IMR-90 (cell line): ENCODE measurements at regions not wholly inside any gene's neighbourhood (a gene's known extent, or its start where the extent isn't known, plus 50 kb on each side); places are given as distances from the start of the nearest gene placed in this dataset.

Source experiments
- ATAC-seq: fragments of 200-7000 bp; cut with Tn5 transposase; 2 replicates; pipeline ENCODE4 v1.9.1; 2020; ENCODE audit warnings: low read depth, mild to moderate bottlenecking, moderate library complexity
- BruUV-seq: library from RNA; stranded (reverse); fragments of 400-500 nt; replicated peaks from 2 replicates; lab custom pipeline; 2021; lab: Mats Ljungman, UMichigan
- CTCF ChIA-PET: fragments of 300-600 bp; formaldehyde crosslinking; extraction: SDS; loops from one replicate; lab custom pipeline; 2021; ENCODE audit warnings: antibody characterized with exemption; lab: Yijun Ruan, JAX
- POLR2A ChIA-PET: fragments of 300-600 bp; sonication (Branson Sonifier 250); formaldehyde crosslinking; loops from one replicate; lab custom pipeline; 2022; ENCODE audit warnings: antibody characterized with exemption; ENCODE audit not compliant: unreplicated experiment; lab: Charles Lee
- DNase-seq: peaks from one replicate; pipeline ENCODE4 v3.0.0; 2013
- H2AFZ ChIP-seq: replicated peaks from 2 replicates; pipeline ENCODE3; 2013; ENCODE audit warnings: low read length, mild to moderate bottlenecking; ENCODE audit not compliant: poor library complexity
- H2AK5ac ChIP-seq: 2 replicates; pipeline ENCODE4 v1.6.1; 2013; ENCODE audit warnings: low read depth, low read length, inconsistent platforms
- H2AK9ac ChIP-seq: replicated peaks from 2 replicates; pipeline ENCODE3; 2013; ENCODE audit warnings: mild to moderate bottlenecking, low read depth, low read length, moderate library complexity; ENCODE audit not compliant: poor library complexity
- H2BK120ac ChIP-seq: 2 replicates; pipeline ENCODE4 v1.6.1; 2013; ENCODE audit warnings: low read depth, low read length, inconsistent platforms
- H2BK15ac ChIP-seq: 3 replicates; pipeline ENCODE4 v1.6.1; 2013; ENCODE audit warnings: low read depth, low read length, inconsistent platforms
- H2BK20ac ChIP-seq: 2 replicates; pipeline ENCODE4 v1.6.1; 2013; ENCODE audit warnings: low read depth, mild to moderate bottlenecking, inconsistent platforms, low read length, moderate library complexity
- H2BK5ac ChIP-seq: 2 replicates; pipeline ENCODE4 v1.6.1; 2013; ENCODE audit warnings: mild to moderate bottlenecking, low read depth, low read length, inconsistent platforms; ENCODE audit not compliant: poor library complexity, severe bottlenecking
- H3K14ac ChIP-seq: replicated peaks from 2 replicates; pipeline ENCODE4 v1.6.1; 2013; ENCODE audit warnings: low read depth, low read length, inconsistent platforms
- H3K18ac ChIP-seq: 2 replicates; pipeline ENCODE4 v1.6.1; 2013; ENCODE audit warnings: low read depth, low read length, control low read depth
- H3K23ac ChIP-seq: 2 replicates; pipeline ENCODE4 v1.6.1; 2013; ENCODE audit warnings: low read depth, low read length, inconsistent platforms
- H3K27ac ChIP-seq: 2 replicates; pipeline ENCODE4 v1.5.1; 2013; ENCODE audit warnings: mild to moderate bottlenecking, control low read depth, low read length; ENCODE audit not compliant: insufficient read depth
- H3K27me3 ChIP-seq: 2 replicates; pipeline ENCODE4 v1.6.1; 2013; ENCODE audit warnings: low read length; ENCODE audit not compliant: control insufficient read depth, insufficient read depth
- H3K36me3 ChIP-seq: 2 replicates; pipeline ENCODE4 v1.6.1; 2013; ENCODE audit warnings: low read length, mixed read lengths; ENCODE audit not compliant: control insufficient read depth, insufficient read depth
- H3K4ac ChIP-seq: 2 replicates; pipeline ENCODE4 v1.6.1; 2013; ENCODE audit warnings: low read depth, low read length, inconsistent platforms
- H3K4me1 ChIP-seq: 2 replicates; pipeline ENCODE4 v1.6.1; 2013; ENCODE audit warnings: low read length, mixed read lengths; ENCODE audit not compliant: control insufficient read depth, insufficient read depth
- H3K4me2 ChIP-seq: 2 replicates; pipeline ENCODE4 v1.6.1; 2013; ENCODE audit warnings: low read depth, mild to moderate bottlenecking, control low read depth, low read length, moderate library complexity
- H3K4me3 ChIP-seq: 2 replicates; pipeline ENCODE4 v1.5.1; 2013; ENCODE audit warnings: low read depth, mild to moderate bottlenecking, control low read depth, low read length, moderate library complexity; ENCODE audit not compliant: insufficient read depth
- H3K56ac ChIP-seq: 2 replicates; pipeline ENCODE4 v1.6.1; 2013; ENCODE audit warnings: low read length, inconsistent platforms; ENCODE audit not compliant: insufficient read depth; ENCODE audit errors: extremely low read depth
- H3K79me1 ChIP-seq, 2 experiments: 2 replicates each; pipeline ENCODE4 v1.6.1; 2013; ENCODE audit warnings: low read length in 2 of 2, inconsistent platforms in 1 of 2, low read depth in 1 of 2
- H3K9ac ChIP-seq: 2 replicates; pipeline ENCODE4 v1.6.1; 2013; ENCODE audit warnings: low read depth, low read length, control low read depth
- H3K9me1 ChIP-seq: 2 replicates; pipeline ENCODE4 v1.6.1; 2013; ENCODE audit warnings: low read length, inconsistent platforms; ENCODE audit not compliant: insufficient read depth
- H3K9me3 ChIP-seq: 2 replicates; pipeline ENCODE4 v1.6.1; 2013; ENCODE audit warnings: low read length; ENCODE audit not compliant: control insufficient read depth, insufficient read depth
- H4K20me1 ChIP-seq: 2 replicates; pipeline ENCODE4 v1.6.1; 2013; ENCODE audit warnings: low read length, inconsistent platforms; ENCODE audit not compliant: insufficient read depth
- H4K5ac ChIP-seq: 2 replicates; pipeline ENCODE4 v1.6.1; 2013; ENCODE audit warnings: mild to moderate bottlenecking, low read depth, low read length, control low read depth
- H4K8ac ChIP-seq, 2 experiments: 2 replicates each; pipeline ENCODE4 v1.6.1; 2013; ENCODE audit warnings: low read depth in 2 of 2, low read length in 2 of 2, control low read depth in 1 of 2, inconsistent platforms in 1 of 2
- H4K91ac ChIP-seq: 2 replicates; pipeline ENCODE4 v1.6.1; 2013; ENCODE audit warnings: low read depth, low read length, inconsistent platforms; ENCODE audit not compliant: insufficient read depth
- CEBPB ChIP-seq: IDR thresholded peaks from 2 replicates; pipeline ENCODE4 v1.6.1; 2012; ENCODE audit warnings: low read depth, low read length, improper control_type of control experiment
- CHD1 ChIP-seq: IDR thresholded peaks from 2 replicates; pipeline ENCODE4 v1.6.1; 2012; ENCODE audit warnings: low read depth, low read length, improper control_type of control experiment
- FOS ChIP-seq: fragments of 150-350 bp; IDR thresholded peaks from 2 replicates; pipeline ENCODE4 v1.6.1; 2016; ENCODE audit warnings: low read depth, low read length
- MAZ ChIP-seq: IDR thresholded peaks from 2 replicates; pipeline ENCODE4 v1.6.1; 2012; ENCODE audit warnings: low read depth, mild to moderate bottlenecking, low read length, improper control_type of control experiment, moderate library complexity, borderline replicate concordance
- MXI1 ChIP-seq: IDR thresholded peaks from 2 replicates; pipeline ENCODE4 v1.6.1; 2012; ENCODE audit warnings: low read depth, mild to moderate bottlenecking, low read length, moderate library complexity, borderline replicate concordance
- NFE2L2 ChIP-seq: fragments of 150-350 bp; IDR thresholded peaks from 2 replicates; pipeline ENCODE4 v1.6.1; 2016; ENCODE audit warnings: low read depth, mild to moderate bottlenecking, low read length
- POLR2A ChIP-seq: IDR thresholded peaks from 2 replicates; pipeline ENCODE4 v1.6.1; 2012; ENCODE audit warnings: mild to moderate bottlenecking, low read depth, low read length
- RAD21 ChIP-seq: IDR thresholded peaks from 2 replicates; pipeline ENCODE4 v1.6.1; 2012; ENCODE audit warnings: low read length, improper control_type of control experiment
- RCOR1 ChIP-seq: IDR thresholded peaks from 2 replicates; pipeline ENCODE4 v1.6.1; 2012; ENCODE audit warnings: mild to moderate bottlenecking, low read length, improper control_type of control experiment; ENCODE audit not compliant: insufficient replicate concordance
- RFX5 ChIP-seq: IDR thresholded peaks from 2 replicates; pipeline ENCODE4 v1.8.0; 2012; ENCODE audit warnings: low read depth, mild to moderate bottlenecking, low read length, moderate library complexity
- WGBS, 2 experiments: methylation state at CpG; one replicate each; pipeline versions ENCODE4 v1.1.5 to v1.1.7; 2013; ENCODE audit warnings: missing lambda C conversion rate in 2 of 2; ENCODE audit not compliant: insufficient read length in 1 of 2; ENCODE audit errors: extremely low coverage in 2 of 2; 5-methylcytosine and 5-hydroxymethylcytosine counted together
- dilution Hi-C: fragments of 300-500 bp; cut with HindIII; formaldehyde crosslinking; loops from one replicate; pipeline ENCODE4 v1.14.3; 2018; ENCODE audit warnings: low sequenced_read_pairs; ENCODE audit not compliant: unreplicated experiment
- in situ Hi-C: fragments of 300-500 bp; cut with MboI; formaldehyde crosslinking; loops from 3 replicates; pipeline ENCODE4 v1.14.3; 2019; ENCODE audit warnings: low sequenced_read_pairs, inconsistent platforms, mixed read lengths
- intact Hi-C: fragments of 100-400 bp; cut with micrococcal nuclease; formaldehyde crosslinking; loops from 2 replicates; pipeline ENCODE4 v1.10.0; 2022
- TF ChIP-seq, protein P1 (sequence below): fragments of 150-350 bp; IDR thresholded peaks from 2 replicates; pipeline ENCODE4 v1.6.1; 2017; ENCODE audit warnings: mild to moderate bottlenecking, antibody characterized with exemption, low read length, low read depth
- TF ChIP-seq, protein P2 (sequence below): conservative IDR thresholded peaks from 2 replicates; pipeline ENCODE4 v1.5.1; 2012; ENCODE audit warnings: mild to moderate bottlenecking, low read depth, low read length, improper control_type of control experiment
- TF ChIP-seq, protein P3 (sequence below): fragments of 150-350 bp; IDR thresholded peaks from 2 replicates; pipeline ENCODE4 v1.6.1; 2016; ENCODE audit warnings: low read depth, mild to moderate bottlenecking, low read length, moderate library complexity, borderline replicate concordance

DNA sequence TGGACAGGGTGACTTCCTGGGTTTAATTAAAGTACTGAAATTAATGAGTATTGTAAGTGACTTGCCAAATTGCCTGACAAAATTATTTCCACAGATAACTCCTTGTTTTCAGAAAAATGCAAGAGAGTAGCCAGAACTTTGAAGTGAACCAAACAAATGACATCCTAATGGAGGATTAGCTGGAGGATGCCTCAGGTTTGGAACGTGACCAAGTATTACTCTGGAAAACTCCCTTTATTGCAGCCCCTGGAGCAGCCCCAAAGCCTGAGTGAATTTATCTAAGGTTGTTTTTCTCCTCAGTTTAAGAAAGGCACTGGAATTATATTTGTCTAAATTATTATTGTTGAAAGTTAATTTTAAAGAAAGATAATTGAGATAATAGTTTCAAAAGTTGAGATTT, 343.6 kb upstream of the MTNR1B start:
- H4K20me1 ChIP-seq, result no peaks in the 10 kb centered on the region
- H3K27ac ChIP-seq, result no peak overlapping the region
- CTCF ChIA-PET, result no interaction called here
- H3K56ac ChIP-seq, result no peak overlapping the region
- no CpG with 5 or more reads among the region's 1 CpG for WGBS, 2 experiments
- no peak overlapping the region for H3K23ac ChIP-seq
- no peak overlapping the region for H4K5ac ChIP-seq
- ATAC-seq, result no peak
- no peak overlapping the region for H3K4ac ChIP-seq
- no peak overlapping the region for H3K4me2 ChIP-seq
- no peak overlapping the region for H2BK120ac ChIP-seq
- H2BK20ac ChIP-seq, result no peak overlapping the region
- TF ChIP-seq, protein P1, sequence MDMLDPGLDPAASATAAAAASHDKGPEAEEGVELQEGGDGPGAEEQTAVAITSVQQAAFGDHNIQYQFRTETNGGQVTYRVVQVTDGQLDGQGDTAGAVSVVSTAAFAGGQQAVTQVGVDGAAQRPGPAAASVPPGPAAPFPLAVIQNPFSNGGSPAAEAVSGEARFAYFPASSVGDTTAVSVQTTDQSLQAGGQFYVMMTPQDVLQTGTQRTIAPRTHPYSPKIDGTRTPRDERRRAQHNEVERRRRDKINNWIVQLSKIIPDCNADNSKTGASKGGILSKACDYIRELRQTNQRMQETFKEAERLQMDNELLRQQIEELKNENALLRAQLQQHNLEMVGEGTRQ, result no peak
- no peak for TF ChIP-seq NFE2L2
- TF ChIP-seq, protein P2, sequence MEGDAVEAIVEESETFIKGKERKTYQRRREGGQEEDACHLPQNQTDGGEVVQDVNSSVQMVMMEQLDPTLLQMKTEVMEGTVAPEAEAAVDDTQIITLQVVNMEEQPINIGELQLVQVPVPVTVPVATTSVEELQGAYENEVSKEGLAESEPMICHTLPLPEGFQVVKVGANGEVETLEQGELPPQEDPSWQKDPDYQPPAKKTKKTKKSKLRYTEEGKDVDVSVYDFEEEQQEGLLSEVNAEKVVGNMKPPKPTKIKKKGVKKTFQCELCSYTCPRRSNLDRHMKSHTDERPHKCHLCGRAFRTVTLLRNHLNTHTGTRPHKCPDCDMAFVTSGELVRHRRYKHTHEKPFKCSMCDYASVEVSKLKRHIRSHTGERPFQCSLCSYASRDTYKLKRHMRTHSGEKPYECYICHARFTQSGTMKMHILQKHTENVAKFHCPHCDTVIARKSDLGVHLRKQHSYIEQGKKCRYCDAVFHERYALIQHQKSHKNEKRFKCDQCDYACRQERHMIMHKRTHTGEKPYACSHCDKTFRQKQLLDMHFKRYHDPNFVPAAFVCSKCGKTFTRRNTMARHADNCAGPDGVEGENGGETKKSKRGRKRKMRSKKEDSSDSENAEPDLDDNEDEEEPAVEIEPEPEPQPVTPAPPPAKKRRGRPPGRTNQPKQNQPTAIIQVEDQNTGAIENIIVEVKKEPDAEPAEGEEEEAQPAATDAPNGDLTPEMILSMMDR, result no peak
- TF ChIP-seq RCOR1, result no peak
- TF ChIP-seq MXI1, result no peak
- TF ChIP-seq FOS, result no peak
- TF ChIP-seq, protein P3, sequence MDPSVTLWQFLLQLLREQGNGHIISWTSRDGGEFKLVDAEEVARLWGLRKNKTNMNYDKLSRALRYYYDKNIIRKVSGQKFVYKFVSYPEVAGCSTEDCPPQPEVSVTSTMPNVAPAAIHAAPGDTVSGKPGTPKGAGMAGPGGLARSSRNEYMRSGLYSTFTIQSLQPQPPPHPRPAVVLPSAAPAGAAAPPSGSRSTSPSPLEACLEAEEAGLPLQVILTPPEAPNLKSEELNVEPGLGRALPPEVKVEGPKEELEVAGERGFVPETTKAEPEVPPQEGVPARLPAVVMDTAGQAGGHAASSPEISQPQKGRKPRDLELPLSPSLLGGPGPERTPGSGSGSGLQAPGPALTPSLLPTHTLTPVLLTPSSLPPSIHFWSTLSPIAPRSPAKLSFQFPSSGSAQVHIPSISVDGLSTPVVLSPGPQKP, result no peak
- no peak for TF ChIP-seq CEBPB
- TF ChIP-seq MAZ, result no peak
- no peak for TF ChIP-seq POLR2A
- TF ChIP-seq RFX5, result no peak
- no peak for TF ChIP-seq CHD1
- no peak for TF ChIP-seq RAD21
- H3K9me1 ChIP-seq, result no peaks in the 10 kb centered on the region
- in situ Hi-C loops (no loop called here), intact Hi-C loops (no loop called here), dilution Hi-C loops (no loop called here)
- H2AK5ac ChIP-seq, result no peak overlapping the region
- no peaks in the 10 kb centered on the region for H3K36me3 ChIP-seq
- no peak overlapping the region for H2AK9ac ChIP-seq
- no peaks in the 10 kb centered on the region for H3K4me1 ChIP-seq
- no peak overlapping the region for H4K8ac ChIP-seq
- H4K91ac ChIP-seq, result no peak overlapping the region
- BruUV-seq, result no TSS peak
- H2AFZ ChIP-seq, result no peak overlapping the region
- no peak overlapping the region for H3K9ac ChIP-seq
- no peaks in the 10 kb centered on the region for H3K27me3 ChIP-seq
- no peak overlapping the region for H3K14ac ChIP-seq
- POLR2A ChIA-PET, result no interaction called here
- H3K4me3 ChIP-seq, result no peak overlapping the region
- no peaks in the 10 kb centered on the region for H3K79me1 ChIP-seq
- no peak overlapping the region for H2BK5ac ChIP-seq
- no peak overlapping the region for H2BK15ac ChIP-seq
- no peak overlapping the region for H3K18ac ChIP-seq
- DNase-seq, result no peak
- H3K9me3 ChIP-seq, result no peaks in the 10 kb centered on the region
